HL-60 (cell line): ENCODE measurements at regions not wholly inside any gene's neighbourhood (a gene's known extent, or its start where the extent isn't known, plus 50 kb on each side); places are given as distances from the start of the nearest gene placed in this dataset.
"Not testable (repeated sequence)": the region's sequence is repeated elsewhere in the genome, so short reads cannot be mapped to it uniquely, and the experiment has no call there.

ENCODE experiments used
- DNase-seq, 2 experiments: peaks; one replicate each; pipeline ENCODE4 v3.0.0-alpha.2; 2010 to 2020; ENCODE audit warnings: low read depth in 1 of 2, low spot score in 1 of 2
- H3K27ac ChIP-seq: fragments of 250-450 bp; sonication (Bioruptor Pico); replicated peaks from 2 replicates; pipeline ENCODE4 v1.5.1; 2020; ENCODE audit warnings: mild to moderate bottlenecking, moderate library complexity
- H3K27me3 ChIP-seq: fragments of 250-450 bp; sonication (Bioruptor Pico); 2 replicates; pipeline ENCODE4 v1.5.1; 2021; ENCODE audit warnings: mild to moderate bottlenecking, moderate library complexity; ENCODE audit not compliant: insufficient read depth, poor library complexity, severe bottlenecking
- H3K4me3 ChIP-seq: replicated peaks from 2 replicates; pipeline ENCODE4 v1.5.1; 2011; ENCODE audit warnings: mild to moderate bottlenecking, control low read depth, low read length; ENCODE audit not compliant: insufficient read depth
- GABPA ChIP-seq: IDR thresholded peaks from 2 replicates; pipeline ENCODE4 v1.6.1; 2012; ENCODE audit warnings: low read depth
- POLR2AphosphoS5 ChIP-seq: IDR thresholded peaks from 2 replicates; pipeline ENCODE4 v1.6.1; 2012; ENCODE audit warnings: low read depth
- SPI1 ChIP-seq: IDR thresholded peaks from 2 replicates; pipeline ENCODE4 v1.6.1; 2012; ENCODE audit warnings: low read depth, mild to moderate bottlenecking, borderline replicate concordance
- TF ChIP-seq, protein P1 (sequence below): IDR thresholded peaks from 2 replicates; pipeline ENCODE4 v1.6.1; 2012; ENCODE audit warnings: low read depth; ENCODE audit not compliant: insufficient replicate concordance
- TF ChIP-seq, protein P2 (sequence below): IDR thresholded peaks from one replicate; pipeline ENCODE4 v1.5.1; 2011; ENCODE audit warnings: low read length, control low read depth, inconsistent platforms; ENCODE audit not compliant: insufficient read depth

DNA sequence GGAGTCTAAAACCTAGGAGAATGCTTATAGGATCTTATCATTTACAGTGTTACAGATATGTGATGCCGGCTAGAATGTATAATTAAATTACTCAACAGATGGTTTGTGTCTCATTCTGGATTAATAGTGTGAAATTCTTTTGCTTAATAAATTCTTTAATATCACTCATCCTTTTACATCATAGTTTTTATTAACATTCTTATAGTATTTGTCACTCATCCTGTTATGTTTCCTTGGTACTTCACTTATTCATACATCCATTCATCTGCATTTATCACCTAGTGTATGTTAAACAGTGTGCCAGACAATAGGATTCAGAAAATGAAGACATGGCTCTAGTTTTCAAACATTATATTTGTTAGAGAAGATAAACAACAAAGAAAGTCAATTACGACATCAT, 468.7 kb downstream of the FRK start:
- Histone ChIP-seq H3K4me3 (no peak overlapping the region), H3K27ac (no peak overlapping the region), H3K27me3 (no peaks in the 10 kb centered on the region)
- TF ChIP-seq, protein P1, sequence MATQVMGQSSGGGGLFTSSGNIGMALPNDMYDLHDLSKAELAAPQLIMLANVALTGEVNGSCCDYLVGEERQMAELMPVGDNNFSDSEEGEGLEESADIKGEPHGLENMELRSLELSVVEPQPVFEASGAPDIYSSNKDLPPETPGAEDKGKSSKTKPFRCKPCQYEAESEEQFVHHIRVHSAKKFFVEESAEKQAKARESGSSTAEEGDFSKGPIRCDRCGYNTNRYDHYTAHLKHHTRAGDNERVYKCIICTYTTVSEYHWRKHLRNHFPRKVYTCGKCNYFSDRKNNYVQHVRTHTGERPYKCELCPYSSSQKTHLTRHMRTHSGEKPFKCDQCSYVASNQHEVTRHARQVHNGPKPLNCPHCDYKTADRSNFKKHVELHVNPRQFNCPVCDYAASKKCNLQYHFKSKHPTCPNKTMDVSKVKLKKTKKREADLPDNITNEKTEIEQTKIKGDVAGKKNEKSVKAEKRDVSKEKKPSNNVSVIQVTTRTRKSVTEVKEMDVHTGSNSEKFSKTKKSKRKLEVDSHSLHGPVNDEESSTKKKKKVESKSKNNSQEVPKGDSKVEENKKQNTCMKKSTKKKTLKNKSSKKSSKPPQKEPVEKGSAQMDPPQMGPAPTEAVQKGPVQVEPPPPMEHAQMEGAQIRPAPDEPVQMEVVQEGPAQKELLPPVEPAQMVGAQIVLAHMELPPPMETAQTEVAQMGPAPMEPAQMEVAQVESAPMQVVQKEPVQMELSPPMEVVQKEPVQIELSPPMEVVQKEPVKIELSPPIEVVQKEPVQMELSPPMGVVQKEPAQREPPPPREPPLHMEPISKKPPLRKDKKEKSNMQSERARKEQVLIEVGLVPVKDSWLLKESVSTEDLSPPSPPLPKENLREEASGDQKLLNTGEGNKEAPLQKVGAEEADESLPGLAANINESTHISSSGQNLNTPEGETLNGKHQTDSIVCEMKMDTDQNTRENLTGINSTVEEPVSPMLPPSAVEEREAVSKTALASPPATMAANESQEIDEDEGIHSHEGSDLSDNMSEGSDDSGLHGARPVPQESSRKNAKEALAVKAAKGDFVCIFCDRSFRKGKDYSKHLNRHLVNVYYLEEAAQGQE: no peak
- no peak for TF ChIP-seq SPI1
- TF ChIP-seq POLR2AphosphoS5: no peak
- no peak for TF ChIP-seq GABPA
- TF ChIP-seq, protein P2, sequence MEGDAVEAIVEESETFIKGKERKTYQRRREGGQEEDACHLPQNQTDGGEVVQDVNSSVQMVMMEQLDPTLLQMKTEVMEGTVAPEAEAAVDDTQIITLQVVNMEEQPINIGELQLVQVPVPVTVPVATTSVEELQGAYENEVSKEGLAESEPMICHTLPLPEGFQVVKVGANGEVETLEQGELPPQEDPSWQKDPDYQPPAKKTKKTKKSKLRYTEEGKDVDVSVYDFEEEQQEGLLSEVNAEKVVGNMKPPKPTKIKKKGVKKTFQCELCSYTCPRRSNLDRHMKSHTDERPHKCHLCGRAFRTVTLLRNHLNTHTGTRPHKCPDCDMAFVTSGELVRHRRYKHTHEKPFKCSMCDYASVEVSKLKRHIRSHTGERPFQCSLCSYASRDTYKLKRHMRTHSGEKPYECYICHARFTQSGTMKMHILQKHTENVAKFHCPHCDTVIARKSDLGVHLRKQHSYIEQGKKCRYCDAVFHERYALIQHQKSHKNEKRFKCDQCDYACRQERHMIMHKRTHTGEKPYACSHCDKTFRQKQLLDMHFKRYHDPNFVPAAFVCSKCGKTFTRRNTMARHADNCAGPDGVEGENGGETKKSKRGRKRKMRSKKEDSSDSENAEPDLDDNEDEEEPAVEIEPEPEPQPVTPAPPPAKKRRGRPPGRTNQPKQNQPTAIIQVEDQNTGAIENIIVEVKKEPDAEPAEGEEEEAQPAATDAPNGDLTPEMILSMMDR: no peak
- DNase-seq: no peak

DNA sequence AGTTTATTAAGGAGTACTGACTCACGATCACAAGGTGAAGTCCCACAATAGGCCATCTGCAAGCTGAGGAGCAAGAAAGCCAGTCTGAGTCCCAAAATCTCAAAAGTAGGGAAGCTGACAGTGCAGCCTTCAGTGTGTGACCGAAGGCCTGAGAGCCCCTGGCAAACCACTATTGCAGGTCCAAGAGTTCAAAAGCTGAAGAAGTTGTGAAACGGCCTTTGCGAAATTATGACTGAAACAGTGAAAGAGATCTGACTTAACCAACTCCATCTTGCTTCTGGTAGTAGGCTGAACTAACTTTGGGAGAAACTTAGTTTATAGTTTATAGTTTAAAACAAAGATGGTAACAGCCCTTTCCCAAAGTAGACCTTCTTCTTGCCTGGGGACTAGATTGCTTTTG, 471.6 kb downstream of the FRK start:
- H3K27me3 ChIP-seq, H3K27ac ChIP-seq, H3K4me3 ChIP-seq: not testable (repeated sequence)
- peak in 1 of 2 experiments; percentile 20 for DNase-seq

DNA sequence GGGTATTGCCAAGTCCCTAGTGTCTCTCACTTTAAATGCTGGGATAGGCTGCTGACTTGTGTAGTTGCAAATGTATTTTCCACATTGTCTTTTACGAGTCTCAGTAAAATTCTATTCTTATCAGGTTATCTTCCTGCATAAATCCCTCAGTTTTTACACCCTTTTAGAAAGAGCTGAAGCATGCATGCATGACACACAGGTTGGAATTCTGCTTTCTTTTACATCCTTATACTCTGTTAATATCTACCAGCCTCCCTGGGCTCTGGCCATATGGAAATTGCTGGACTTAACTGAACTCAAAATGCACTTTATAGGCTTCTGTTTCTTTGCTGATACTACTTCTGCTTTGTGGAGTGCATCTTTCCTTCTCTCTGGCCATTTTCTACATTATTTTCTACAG, 477.4 kb downstream of the FRK start:
- TF ChIP-seq POLR2AphosphoS5 (no peak), GABPA (no peak), SPI1 (no peak)
- TF ChIP-seq, protein P1: no peak
- TF ChIP-seq, protein P2: no peak
- no peak for DNase-seq
- Histone ChIP-seq H3K4me3 (no peak overlapping the region), H3K27me3 (no peaks in the 10 kb centered on the region), H3K27ac (no peak overlapping the region)

DNA sequence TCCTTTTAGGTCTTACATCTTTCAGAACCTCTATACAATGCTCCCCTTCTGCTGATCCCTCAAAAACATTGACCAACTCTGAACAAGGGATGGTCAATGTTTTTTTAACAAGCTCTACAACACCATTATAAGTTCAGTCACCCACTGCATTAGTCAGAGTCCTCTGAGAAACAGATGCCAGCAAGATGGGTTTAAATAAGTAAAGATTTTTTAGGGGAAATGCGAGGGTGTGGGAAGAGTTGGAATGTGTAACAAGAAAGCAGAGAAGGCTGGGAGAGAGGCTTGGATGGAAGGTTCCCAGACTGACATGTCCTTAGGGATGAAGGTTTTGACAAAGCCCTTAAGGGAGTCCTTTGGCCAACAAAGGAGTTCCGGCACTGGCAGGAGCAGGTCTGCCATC, 478.3 kb downstream of the FRK start:
- DNase-seq: no peak
- TF ChIP-seq POLR2AphosphoS5 (no peak), SPI1 (no peak), GABPA (no peak)
- TF ChIP-seq, protein P1: no peak
- TF ChIP-seq, protein P2: no peak
- no peak overlapping the region for H3K27ac ChIP-seq
- H3K27me3 ChIP-seq: no peaks in the 10 kb centered on the region
- no peak overlapping the region for H3K4me3 ChIP-seq

DNA sequence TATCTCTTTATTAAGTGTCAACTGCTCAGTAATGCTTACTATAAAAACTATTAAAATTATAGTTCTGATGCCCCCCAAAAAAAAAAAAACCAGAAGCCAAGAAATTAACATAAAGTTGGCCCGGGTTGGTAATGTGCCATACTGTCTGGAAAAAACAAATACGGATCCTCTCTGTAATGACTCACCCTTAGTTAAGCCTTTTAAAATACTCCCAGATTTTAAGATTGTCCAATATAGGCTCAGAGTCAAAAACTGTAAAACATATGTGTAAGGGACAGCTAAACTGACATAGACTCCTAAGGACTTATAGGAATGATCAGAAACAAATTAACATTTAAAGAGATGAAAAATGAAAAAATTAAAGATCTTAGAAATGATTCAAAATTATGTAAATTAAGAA, 481.1 kb downstream of the FRK start:
- not testable (repeated sequence) for H3K27me3 ChIP-seq, DNase-seq, H3K27ac ChIP-seq, H3K4me3 ChIP-seq
